Activated CD4-positive, CD25-positive, alpha-beta regulatory T cell treated with anti-CD3 and anti-CD28 coated beads, Interleukin-2, amount 50 U/mL, for 24 hours (primary cell): ENCODE measurements at regions not wholly inside any gene's neighbourhood (a gene's known extent, or its start where the extent isn't known, plus 50 kb on each side); places are given as distances from the start of the nearest gene placed in this dataset.

Experiments used
- ATAC-seq, 2 donors: fragments of 150-1000 bp; cut with Tn5 transposase; one replicate each; pipeline ENCODE4 v1.10.0; 2021; ENCODE audit warnings: mild to moderate bottlenecking in 1 of 2, moderate library complexity in 1 of 2

GRCh38 chr12:132407451-132407961, 78.1 kb upstream of the GALNT9 start:
- no peak for ATAC-seq

GRCh38 chr12:132406493-132407450, 77.4 kb upstream of the GALNT9 start:
- no peak for ATAC-seq

- ATAC-seq = no peak
These were observed 76.4 kb upstream of the GALNT9 start for GRCh38 chr12:132405742-132406251.

GRCh38 chr12:132404951-132405741, 75.8 kb upstream of the GALNT9 start:
- no peak for ATAC-seq

GRCh38 chr12:132404435-132404855, 75.1 kb upstream of the GALNT9 start:
- ATAC-seq = no peak

- ATAC-seq = no peak
These were observed 74.4 kb upstream of the GALNT9 start for GRCh38 chr12:132403636-132404434.

GRCh38 chr12:132402831-132403416, 73.5 kb upstream of the GALNT9 start:
- ATAC-seq = no peak

GRCh38 chr12:132401982-132402381, 72.6 kb upstream of the GALNT9 start:
- no peak for ATAC-seq

- no peak for ATAC-seq
These were observed 70.7 kb upstream of the GALNT9 start for GRCh38 chr12:132400011-132400641.

- ATAC-seq = no peak
These were observed 70.0 kb upstream of the GALNT9 start for GRCh38 chr12:132399092-132400010.

GRCh38 chr12:132398386-132398991, 69.1 kb upstream of the GALNT9 start:
- ATAC-seq = no peak

- ATAC-seq = no peak
These were observed 68.6 kb upstream of the GALNT9 start for GRCh38 chr12:132397934-132398385.

GRCh38 chr12:132397152-132397933, 68.0 kb upstream of the GALNT9 start:
- ATAC-seq = no peak

- no peak for ATAC-seq
These were observed 67.3 kb upstream of the GALNT9 start for GRCh38 chr12:132396657-132397056.

- ATAC-seq = no peak
These were observed 66.5 kb upstream of the GALNT9 start for GRCh38 chr12:132395908-132396305.

GRCh38 chr12:132395192-132395907, 66.0 kb upstream of the GALNT9 start:
- ATAC-seq = no peak

- ATAC-seq = peak; percentile 89 to 94
These were observed 64.9 kb upstream of the GALNT9 start for GRCh38 chr12:132393991-132394949.
